ENCODE measurements at regions not wholly inside any gene's neighbourhood (a gene's known extent, or its start where the extent isn't known, plus 50 kb on each side); places are given as distances from the start of the nearest gene placed in this dataset.
"Not testable (repeated sequence)": the region's sequence is repeated elsewhere in the genome, so short reads cannot be mapped to it uniquely, and the experiment has no call there.

DNA sequence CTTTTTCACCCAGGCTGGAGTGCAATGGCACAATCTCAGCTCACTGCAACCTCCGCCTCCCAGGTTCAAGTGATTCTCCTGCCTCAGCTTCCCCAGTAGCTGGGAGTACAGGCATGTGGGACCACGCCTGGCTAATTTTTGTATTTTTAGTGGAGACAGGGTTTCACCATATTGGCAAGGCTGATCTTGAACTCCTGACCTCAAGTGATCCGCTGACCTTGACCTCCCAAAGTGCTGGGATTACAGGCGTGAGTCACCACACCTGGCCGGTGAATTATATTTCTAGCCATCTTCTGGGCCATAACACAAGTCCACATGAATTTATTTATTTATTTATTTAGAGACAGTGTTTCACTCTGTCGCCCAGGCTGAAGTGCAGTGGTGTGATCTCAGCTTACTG is 105.0 kb upstream of the XPO1 start:
- DNase-seq; in situ Hi-C loops (cut with HindIII; ENCODE audit: low pct_ligation_motif_present, low pct_unique_long_range_greater_than_20kb, low sequenced_read_pairs): not testable (repeated sequence)

DNA sequence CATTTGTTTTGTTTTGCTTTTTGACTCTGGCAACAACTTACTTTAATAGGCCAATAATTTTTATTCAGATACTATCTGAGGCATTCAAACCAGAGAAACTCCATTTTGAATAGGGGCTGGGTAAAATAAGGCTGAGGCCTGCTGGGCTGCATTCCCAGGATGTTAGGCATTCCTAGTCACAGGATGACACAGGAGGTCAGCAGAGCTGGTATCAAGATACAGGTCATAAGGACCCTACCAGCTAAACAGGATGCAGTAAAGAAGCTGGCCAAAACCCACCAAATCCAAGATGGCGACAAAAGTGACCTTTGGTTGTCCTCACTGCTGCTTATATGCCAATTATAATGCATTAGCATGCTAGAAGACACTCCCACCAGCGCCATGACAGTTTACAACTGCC is 102.2 kb upstream of the XPO1 start:
- DNase-seq, result no peak
- in situ Hi-C loops (cut with HindIII; ENCODE audit: low pct_ligation_motif_present, low pct_unique_long_range_greater_than_20kb, low sequenced_read_pairs), result no loop called here

DNA sequence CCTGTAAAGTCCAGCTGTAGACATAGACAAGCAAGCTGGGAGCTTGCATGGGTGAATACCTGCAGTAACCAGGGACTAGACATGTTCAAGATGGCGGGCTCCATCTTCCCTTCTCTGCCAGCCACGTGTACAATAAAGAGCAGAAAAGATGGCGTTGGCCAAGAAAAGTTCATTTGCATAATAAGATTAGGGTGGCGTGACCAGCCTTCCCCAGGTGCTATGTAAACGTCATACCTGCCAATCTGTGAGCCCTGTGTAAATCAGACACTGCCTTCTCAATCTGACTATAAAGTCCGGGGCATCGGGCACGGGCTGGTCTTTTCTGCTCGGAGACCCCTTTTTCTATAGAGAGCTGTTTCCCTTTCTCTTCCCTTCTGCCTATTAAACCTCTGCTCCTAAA is 101.6 kb upstream of the XPO1 start:
- in situ Hi-C loops (cut with HindIII; ENCODE audit: low pct_ligation_motif_present, low pct_unique_long_range_greater_than_20kb, low sequenced_read_pairs), result no loop called here
- DNase-seq, result no peak

DNA sequence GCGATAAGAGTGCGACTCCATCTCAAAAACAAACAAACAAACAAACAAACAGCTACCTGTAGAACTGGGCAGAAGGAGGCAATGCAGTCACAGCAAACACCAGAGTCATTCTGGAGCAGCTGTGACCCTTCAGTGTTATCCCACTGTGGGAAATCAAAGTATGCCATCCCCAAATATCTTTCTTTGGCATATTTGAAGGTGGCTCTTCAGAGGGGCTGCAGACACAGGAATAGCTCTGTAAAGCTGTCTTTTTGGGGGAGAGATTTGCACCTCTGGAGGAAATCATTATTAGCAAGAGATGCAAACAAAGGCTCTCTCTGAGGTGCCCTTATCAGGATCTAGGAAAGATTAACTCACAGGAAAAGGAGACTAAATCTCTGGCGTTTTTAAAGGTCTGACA is 98.5 kb upstream of the XPO1 start:
- in situ Hi-C loops (cut with HindIII; ENCODE audit: low pct_ligation_motif_present, low pct_unique_long_range_greater_than_20kb, low sequenced_read_pairs), result no loop called here
- DNase-seq, result no peak

DNA sequence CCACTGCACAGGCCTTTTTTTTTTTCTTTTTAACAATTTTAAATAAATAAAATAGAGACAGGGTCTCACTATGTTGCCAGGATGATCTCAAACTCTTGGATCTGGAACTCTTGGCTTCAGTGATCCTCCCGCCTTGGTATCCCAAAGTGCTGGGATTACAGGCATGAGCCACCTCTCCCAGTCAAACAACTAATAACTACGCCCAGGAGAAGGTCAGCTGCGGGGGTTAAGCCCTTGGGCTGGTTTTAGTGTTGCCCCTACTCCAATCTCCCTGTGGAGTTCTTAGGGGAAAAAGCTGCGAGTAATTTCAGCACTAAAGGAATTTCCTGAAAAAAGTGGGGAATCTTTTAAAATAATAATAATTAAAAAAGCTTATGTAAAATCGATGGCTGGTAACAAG is 96.4 kb upstream of the XPO1 start:
- DNase-seq, result no peak
- in situ Hi-C loops (cut with HindIII; ENCODE audit: low pct_ligation_motif_present, low pct_unique_long_range_greater_than_20kb, low sequenced_read_pairs), result no loop called here

DNA sequence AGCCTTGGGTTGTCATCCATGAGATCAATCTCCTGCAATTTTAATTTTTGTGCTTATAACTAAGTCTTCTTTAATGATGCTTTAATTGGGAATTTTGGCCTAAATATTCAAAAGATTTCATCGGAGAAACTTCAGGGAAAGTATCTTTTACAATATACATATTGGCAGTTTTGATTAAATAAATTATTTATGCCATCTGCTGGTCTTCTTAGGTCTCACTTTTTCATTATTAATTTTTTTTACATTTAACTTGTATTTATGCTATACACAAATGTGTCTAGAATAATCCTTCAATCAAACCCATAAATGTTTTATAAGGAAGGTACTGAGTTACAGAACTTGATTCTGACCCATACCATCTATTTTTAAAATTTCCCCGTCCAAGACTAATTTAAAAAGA is 95.1 kb upstream of the XPO1 start:
- in situ Hi-C loops (cut with HindIII; ENCODE audit: low pct_ligation_motif_present, low pct_unique_long_range_greater_than_20kb, low sequenced_read_pairs), result no loop called here
- DNase-seq, result no peak

DNA sequence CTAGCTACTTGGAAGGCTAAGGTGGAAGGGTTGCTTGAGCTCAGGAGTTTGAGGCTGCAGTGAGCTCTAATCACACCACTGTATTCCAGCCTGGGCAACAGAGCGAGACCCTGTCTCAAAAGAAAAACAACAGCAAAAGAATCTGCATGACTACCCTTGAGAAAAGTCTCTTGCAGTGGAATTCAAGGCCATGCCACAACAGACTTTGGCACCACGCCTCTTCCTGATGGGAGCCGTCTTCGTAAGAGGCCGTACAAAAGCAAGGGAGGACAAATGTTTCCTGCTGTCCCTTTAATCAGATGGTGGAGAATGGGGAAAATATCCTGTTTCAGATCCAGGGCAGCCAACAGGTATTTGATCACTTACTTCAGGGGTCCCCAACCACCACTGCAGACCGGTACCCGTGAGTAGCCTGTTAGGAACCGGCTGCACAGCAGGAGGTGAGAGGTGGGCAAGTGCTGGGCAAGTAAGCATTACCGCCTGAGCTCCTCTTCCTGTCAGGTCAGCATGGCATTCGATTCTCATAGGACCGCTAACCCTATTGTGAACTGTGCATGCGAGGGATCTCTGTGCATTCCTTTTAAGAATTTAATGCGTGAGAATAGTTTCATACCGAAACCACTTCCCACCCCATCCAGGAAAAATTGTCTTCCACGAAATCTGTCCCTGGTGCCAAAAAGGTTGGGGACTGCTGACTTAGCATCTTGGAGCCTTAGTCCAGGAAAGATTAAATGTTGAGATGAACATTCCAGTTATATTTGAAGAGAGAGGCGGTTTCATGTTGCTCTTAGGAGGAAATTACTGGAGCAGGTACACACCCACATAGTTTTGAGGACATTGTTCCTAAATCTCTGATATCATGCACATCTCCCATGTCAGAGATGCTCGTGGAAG is 94.4 kb upstream of the XPO1 start:
- DNase-seq, result no peak
- in situ Hi-C loops (cut with HindIII; ENCODE audit: low pct_ligation_motif_present, low pct_unique_long_range_greater_than_20kb, low sequenced_read_pairs), result no loop called here

DNA sequence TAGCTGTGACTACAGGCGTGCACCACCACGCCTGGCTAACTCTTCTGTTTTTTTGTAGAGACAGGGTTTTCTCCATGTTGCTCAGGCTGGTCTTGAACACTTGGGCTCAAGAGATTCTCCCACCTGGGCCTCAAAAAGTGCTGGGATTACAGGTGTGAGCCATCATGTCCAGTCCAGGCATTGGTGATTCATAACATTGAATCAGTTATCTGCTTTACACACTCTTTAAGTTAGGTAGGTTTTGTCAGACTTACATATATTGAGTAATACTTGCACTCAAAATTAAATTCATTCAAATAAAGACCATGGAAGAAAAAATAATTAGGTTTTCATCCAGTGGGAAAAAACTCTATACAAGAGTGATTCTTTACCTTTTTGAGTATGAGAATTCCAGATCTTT is 93.2 kb upstream of the XPO1 start:
- in situ Hi-C loops (cut with HindIII; ENCODE audit: low pct_ligation_motif_present, low pct_unique_long_range_greater_than_20kb, low sequenced_read_pairs), result no loop called here
- no peak for DNase-seq

DNA sequence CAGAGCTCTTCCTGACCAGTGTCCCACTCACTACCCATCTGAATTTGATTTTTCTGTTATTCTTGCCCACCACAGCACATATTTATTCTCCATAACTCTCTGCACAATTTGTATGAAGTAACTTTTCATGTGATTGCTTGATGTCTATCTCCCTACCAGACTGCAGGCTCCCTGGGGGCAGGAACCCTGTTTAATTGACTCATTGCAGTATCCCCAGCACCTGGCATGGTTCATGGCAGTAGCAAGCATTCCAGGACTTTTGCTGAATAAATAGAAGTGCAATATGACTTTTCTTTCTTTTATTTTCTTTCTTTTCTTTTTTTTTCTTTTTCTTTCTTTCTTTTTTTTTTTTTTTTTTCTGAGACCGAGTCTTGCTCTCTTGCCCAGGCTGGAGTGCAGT is 88.7 kb upstream of the XPO1 start:
- DNase-seq, result no peak
- in situ Hi-C loops (cut with HindIII; ENCODE audit: low pct_ligation_motif_present, low pct_unique_long_range_greater_than_20kb, low sequenced_read_pairs), result no loop called here

DNA sequence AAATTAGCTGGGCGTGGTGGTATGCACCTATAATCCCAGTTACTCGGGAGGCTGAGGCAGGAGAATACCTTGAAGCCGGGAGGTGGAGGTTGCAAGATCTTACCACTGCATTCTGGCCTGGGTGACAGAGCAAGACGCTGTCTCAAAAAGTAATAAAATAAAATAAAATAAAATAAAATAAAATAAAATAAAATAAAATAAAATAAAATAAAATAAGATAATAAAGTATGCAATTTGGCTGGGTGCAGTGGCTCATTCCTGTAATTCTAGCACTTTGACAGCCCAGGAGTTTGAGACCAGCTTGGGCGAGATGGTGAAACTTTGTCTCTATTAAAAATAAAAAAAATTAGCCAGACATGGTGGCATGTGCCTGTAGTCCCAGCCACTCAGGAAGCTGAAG is 85.6 kb upstream of the XPO1 start:
- DNase-seq, result no peak

DNA sequence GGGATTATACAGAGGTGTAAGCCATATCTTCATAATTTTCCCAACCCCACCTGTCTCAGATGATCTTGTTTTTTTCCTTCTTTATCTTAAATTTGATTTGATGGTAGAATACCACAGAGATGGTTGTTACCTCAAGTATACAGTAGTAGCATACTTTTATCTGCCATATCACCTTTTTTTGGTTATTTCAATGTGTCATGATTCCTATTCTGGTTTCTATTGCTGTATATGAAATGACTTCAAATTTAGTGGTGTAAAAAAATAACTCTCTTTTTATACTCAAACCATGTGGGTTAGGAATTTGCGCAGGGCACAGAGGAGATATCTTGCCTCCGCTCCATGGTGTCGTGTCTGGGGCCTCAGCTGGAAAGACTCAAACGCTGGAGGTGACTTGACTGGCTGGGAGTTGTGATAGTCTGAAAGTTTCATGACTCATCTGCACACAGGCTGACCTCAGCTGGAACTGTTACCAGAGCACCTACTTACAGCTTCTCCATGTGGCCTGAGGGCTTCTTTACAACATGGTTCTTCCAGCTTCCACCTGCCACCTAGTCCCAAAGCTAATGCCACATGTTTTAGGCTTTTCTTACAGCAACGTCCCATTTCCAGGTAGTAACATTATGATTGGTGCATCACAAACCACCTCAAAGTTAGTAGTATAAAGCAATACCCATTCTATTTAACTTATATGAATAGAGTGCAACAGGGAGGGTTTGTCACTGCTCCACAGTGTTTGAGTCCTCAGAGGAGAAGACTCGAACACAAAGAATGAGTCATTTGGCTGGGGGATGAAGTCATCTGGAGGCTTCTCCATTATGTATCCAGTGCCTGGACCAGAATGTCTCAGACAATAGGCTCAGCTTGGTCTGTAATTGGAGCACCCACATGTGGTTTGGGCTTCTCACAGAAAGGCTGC is 82.3 kb upstream of the XPO1 start:
- peak; percentile 32 for DNase-seq
- in situ Hi-C loops (cut with HindIII; ENCODE audit: low pct_ligation_motif_present, low pct_unique_long_range_greater_than_20kb, low sequenced_read_pairs), result no loop called here

More for the DNA sequence above, 85.6 kb upstream of the XPO1 start:
- in situ Hi-C loops (cut with HindIII; ENCODE audit: low pct_ligation_motif_present, low pct_unique_long_range_greater_than_20kb, low sequenced_read_pairs), result no loop called here

DNA sequence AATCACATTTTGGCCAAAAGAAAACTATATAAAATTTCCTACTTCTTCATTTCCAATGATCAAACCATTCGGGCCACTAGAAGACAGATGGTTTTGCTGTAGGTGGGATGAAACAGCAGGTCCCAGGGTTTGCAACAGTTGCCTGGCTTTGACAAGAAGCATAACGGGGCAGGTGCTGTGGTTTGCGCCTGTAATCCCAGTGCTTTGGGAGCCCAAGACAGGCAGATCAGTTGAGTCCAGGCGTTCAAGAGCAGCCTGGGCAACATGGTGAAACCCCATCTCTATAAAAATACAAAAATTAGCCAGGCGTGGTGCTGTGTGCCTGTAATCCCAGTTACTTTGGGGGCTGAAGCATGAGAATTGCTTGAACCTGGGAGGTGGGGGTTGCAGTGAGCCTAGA is 81.4 kb upstream of the XPO1 start:
- in situ Hi-C loops (cut with HindIII; ENCODE audit: low pct_ligation_motif_present, low pct_unique_long_range_greater_than_20kb, low sequenced_read_pairs), result no loop called here
- DNase-seq, result no peak

DNA sequence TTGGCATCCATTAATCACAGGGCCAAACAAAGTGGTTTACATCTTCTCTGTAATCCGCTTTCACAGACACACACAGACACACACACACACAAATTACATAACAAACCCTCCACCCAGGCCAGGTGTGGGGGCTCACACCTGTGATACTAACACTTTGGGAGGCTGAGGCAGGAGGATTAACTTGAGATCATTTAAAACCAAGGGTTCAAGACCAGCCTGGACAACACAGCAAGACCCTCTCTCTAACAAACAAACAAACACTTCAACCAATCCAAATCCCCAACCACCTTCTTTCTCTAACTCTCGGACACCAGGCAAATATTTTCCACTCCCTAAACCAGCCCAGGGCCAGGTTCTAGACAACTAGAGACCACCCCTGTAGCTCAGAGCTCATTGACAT is 79.5 kb upstream of the XPO1 start:
- in situ Hi-C loops (cut with HindIII; ENCODE audit: low pct_ligation_motif_present, low pct_unique_long_range_greater_than_20kb, low sequenced_read_pairs), result no loop called here
- DNase-seq, result no peak

DNA sequence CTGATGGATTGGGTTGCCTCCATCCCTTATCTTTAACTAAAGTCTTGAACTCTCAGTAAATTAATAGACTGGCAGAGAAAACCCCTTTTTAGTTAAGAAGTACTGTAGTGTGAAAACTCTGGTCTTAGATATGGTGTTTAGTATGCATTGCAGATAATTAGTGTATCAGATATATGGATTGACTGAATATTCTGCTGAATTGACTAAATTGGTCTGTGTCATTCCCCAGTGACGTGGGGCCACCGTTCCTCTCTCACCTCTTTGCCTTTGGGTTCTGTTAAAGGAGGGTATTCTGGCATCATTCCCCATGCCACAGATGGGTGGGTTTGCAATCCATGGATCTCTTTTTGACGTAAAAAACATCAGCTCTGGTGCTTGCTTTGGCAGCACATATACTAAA is 67.1 kb upstream of the XPO1 start:
- DNase-seq, result no peak
- in situ Hi-C loops (cut with HindIII; ENCODE audit: low pct_ligation_motif_present, low pct_unique_long_range_greater_than_20kb, low sequenced_read_pairs), result no loop called here

DNA sequence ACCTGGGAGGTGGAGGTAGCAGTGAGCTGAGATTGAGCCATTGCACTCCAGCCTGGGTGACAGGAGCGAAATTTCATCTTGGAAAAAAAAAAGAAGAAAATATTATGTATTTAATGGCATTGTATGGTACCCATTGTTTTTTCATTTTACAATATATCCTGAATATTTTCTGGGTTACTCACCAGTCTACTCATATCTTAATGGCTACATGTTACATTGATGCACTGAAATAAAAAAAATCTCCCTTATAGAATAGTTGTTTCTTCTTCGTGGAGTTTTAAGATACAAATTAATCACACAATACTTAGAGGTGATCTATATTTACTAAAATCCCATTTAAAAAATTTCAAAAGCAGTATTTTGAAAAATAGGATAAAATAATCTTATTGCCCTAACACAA is 66.3 kb upstream of the XPO1 start:
- DNase-seq, result no peak
- in situ Hi-C loops (cut with HindIII; ENCODE audit: low pct_ligation_motif_present, low pct_unique_long_range_greater_than_20kb, low sequenced_read_pairs), result no loop called here

DNA sequence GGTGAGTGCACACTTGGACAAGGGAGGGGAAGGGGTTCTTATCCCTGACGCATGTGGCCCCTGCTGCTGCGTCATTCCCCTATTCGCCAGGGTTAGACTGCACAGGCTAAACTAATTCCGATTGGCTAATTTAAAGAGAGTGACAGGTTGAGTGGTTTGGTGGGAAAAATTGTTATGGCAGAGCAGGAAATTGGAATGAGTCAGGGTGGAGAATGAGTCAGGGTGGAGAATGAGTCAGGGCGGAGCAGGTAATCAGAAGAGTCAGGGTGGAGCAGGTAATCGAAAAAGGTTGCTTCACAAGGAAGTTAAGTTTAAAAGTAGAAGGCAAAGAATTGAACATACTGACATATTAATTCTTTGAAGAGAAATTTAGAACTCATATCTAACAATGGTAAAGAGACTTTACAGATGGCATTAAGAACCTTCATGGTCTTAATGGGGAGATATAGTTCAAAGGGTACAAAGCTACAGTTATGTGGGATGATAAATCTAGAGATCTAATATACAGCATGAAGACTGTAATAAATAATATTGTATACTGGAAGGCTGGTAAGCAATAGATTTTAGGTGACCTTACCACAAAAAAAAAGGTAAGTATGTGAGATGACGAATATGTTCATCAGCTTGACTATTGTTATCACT is 60.5 kb upstream of the XPO1 start:
- DNase-seq, result peak; percentile 55

DNA sequence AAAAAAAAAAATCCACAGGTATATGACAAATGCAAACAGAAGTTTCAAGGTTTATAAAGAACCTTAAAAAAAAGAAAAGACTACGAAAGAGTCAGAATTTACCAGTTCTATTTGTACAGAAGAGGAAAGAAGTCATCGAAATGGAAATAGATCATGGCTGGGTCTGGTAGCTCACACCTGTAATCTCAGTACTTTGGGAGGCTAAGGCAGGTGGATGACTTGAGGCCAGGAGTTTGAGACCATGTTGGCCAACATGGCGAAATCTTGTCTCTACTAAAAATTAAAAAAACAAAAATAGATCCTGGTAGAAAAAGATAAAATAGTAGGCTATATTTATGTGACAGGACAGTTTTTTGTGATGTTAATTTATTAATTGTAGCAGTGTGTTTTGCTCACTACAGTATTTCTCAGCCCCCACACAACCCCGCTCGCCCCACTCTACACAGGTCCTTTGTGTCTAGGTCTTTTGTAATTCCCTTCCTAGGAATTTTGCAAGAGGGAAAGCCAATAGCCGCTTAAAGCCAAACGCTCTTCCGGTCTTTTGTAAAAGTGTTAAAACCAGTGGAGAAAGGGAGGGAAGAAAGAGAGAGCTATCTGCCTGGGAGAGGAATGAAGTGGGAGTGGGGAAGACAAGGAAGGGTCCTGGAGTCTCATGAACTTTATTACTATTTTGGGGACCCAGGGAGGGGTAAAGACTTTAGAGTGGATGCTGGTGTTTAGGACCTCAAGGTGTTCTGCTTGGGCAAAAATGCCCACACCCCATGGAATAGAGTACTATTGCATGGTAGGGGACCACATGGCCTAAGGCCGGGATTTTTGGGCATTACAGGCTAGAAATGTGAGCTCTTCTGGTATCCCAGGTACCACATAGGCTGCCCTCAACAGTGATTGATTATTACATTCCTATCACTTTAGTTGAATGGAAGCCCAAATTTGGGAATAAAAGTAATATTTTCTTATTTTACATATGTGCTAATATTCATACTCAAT is 59.4 kb upstream of the XPO1 start:
- no peak for DNase-seq
- in situ Hi-C loops (cut with HindIII; ENCODE audit: low pct_ligation_motif_present, low pct_unique_long_range_greater_than_20kb, low sequenced_read_pairs), result no loop called here

More for the DNA sequence above, 60.5 kb upstream of the XPO1 start:
- in situ Hi-C loops (cut with HindIII; ENCODE audit: low pct_ligation_motif_present, low pct_unique_long_range_greater_than_20kb, low sequenced_read_pairs), result not testable (repeated sequence)

DNA sequence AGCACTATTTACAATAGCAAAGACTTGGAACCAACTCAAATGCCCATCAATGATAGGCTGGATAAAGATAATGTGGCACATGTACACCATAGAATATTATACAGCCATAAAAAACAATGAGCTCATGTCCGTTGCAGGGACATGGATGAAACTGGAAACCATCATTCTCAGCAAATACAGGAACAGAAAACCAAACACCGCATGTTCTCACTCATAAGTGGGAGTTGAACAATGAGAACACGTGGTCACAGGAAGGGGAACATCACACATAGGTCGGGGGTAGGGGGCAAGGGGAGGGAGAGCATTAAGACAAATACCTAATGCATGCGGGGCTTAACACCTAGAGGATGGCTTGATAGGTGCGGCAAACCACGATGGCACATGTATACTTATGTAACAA is 56.0 kb upstream of the XPO1 start:
- in situ Hi-C loops (cut with HindIII; ENCODE audit: low pct_ligation_motif_present, low pct_unique_long_range_greater_than_20kb, low sequenced_read_pairs); DNase-seq: not testable (repeated sequence)
